GM21619 (cell line): ENCODE measurements at regions not wholly inside any gene's neighbourhood (a gene's known extent, or its start where the extent isn't known, plus 50 kb on each side); places are given as distances from the start of the nearest gene placed in this dataset.

Experiments used
- ATAC-seq: cut with Tn5 transposase; IDR thresholded peaks from one replicate; pipeline ENCODE4 v1.9.1; 2021; ENCODE audit not compliant: unreplicated experiment

DNA sequence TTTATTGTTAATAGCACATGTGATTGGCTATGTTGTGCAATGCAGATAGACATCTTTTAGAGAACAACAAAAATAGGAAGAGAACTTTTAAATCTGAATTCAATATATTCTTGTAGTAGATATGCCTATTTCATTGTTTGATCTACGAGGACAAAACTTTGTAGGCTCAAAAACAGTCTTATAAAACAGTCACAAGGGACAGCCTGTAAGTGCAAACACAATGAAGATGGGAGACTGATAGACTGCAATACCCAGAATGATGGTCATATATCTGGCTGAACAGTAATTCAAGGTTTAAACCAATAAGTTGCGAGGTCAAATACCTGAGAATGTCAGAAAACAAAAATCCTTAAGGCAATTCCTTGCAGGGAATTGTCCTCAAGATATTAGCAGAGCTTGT, 1342.9 kb upstream of the ADGRB3 start:
- ATAC-seq, result no peak

- no peak for ATAC-seq
These were observed 1347.5 kb upstream of the ADGRB3 start for GRCh38 chr6:67287566-67287965.

DNA sequence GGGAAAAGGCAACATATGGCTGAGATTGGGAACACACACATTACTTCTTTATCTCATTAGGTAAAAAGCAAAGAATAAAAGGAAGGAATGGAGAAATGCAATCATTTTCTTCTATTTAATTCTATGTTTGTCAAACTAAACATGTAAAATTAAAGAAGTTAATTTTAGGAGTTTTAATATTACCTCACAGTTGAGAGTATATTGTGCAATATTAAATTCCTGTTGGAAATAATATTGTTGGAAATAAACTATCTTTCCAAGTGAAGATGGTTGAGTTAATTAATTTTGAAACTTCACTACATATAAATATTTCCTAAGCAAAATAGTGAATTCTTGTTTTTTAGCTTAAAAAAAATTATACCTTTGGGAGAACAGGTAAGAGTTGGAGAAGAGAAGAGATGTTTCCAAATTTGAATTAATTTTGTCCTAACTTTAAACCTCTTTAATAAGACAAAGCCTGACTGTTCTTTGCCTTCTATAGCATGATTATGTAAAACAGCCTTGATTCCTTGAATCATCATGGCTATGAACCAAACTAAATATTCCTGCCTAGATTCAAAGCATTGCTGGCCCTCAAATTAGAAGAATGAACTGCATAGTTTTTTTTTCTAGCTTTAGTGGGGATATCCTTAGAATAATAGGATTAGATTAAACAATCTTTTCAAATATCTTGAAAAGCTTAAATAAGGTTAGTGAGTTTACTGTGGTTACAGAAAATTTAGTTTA, 1349.1 kb upstream of the ADGRB3 start:
- no peak for ATAC-seq

DNA sequence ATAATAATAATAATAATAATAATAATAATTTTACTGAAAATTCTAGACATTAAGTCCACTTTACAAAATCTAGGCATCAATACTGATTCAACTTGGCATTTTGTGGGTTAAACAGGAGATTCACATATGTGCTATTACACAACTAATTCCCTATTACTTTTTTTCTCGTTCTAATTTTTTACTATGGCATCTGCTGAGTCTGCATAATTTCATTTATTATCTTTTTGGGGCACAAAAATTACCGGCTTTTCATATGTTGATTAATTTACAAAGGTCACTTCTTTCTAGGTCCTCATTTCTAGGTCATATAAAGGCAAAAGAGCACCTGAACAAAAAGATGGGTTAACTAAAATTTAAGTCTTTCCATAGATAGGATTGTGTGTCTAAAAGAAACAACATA, 1357.8 kb upstream of the ADGRB3 start:
- no peak for ATAC-seq

GRCh38 chr6:67265996-67266921, 1368.8 kb upstream of the ADGRB3 start:
- no peak for ATAC-seq

- ATAC-seq, result no peak
These were observed 1382.4 kb upstream of the ADGRB3 start for GRCh38 chr6:67252663-67253062.

DNA sequence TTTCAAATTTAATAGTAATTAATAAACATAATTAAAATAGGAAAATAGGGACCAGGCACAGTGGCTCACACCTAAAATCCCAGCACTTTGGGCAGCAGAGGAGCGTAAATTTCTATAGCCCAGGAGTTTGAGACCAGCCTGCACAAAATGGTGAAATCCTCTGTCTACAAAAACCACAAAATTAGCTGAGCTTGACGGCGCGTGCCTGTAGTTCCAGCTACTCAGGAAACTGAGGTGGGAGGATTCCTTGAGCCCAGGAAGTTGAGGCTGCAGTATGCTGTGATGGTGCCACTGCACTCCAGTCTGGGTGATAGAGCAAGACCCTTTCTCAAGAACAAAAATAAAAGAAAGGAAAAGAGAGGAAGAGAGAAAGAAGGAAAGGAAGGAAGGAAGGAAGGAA, 1387.0 kb upstream of the ADGRB3 start:
- no peak for ATAC-seq

DNA sequence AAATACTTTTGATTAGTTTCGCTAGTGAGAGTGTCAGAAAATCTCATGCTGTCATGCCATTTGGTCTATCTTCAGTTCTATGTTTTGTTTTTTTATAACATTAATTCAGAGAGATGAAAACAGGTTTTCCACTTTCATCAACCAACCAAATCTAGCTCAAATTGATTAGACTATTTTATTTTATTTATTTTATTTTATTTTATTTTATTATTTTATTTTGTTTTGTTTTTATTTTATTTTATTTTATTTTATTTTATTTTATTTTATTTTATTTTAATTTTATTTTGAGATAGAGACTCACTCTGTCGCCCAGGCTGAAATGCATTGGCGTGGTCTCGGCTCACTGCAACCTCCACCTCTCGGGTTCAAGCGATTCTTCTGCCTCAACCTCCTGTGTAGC, 1391.0 kb upstream of the ADGRB3 start:
- ATAC-seq, result no peak

- no peak for ATAC-seq
These were observed 1397.8 kb upstream of the ADGRB3 start for GRCh38 chr6:67237277-67237676.

GRCh38 chr6:67231092-67231491, 1404.0 kb upstream of the ADGRB3 start:
- no peak for ATAC-seq

GRCh38 chr6:67224989-67225388, 1410.1 kb upstream of the ADGRB3 start:
- no peak for ATAC-seq

DNA sequence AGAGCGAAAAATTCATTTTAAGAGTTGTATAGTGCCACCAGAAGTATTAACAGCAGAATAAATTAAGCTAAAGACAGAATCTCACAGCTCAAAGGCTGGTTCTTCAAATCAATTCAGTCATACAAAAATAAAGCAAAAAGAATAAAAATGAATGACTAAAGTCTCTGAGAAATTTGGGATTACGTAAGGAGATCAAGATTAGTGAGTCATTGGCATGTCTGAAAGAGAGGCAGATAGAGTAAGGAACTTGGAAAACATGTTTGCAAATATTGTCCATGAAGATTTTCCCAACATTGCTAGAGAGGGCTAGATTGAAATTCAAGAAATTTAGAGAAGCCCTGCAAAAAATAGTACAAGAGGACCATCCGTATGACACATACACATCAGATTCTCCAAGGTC, 1413.9 kb upstream of the ADGRB3 start:
- no peak for ATAC-seq

- no peak for ATAC-seq
These were observed 1415.7 kb upstream of the ADGRB3 start for GRCh38 chr6:67219346-67219745.

GRCh38 chr6:67212584-67212983, 1422.5 kb upstream of the ADGRB3 start:
- no peak for ATAC-seq

DNA sequence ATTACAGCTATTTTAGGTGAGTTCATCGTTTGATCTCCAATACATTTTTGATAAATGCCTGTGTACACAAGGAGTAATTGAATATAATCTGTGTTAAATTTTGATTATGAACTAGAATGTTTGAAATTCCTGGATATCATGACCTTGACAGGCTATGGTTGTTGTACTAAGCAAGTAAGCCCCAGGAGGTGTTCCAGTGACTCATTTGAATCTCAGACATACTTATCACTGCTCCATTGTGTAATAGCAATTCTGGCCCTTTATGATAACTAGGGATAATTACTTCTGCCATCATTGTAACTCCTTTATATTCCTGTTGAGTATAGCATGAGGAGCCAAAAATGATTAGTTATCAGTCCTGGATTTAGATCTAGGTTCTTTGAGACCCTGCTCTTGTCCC, 1424.6 kb upstream of the ADGRB3 start:
- no peak for ATAC-seq

DNA sequence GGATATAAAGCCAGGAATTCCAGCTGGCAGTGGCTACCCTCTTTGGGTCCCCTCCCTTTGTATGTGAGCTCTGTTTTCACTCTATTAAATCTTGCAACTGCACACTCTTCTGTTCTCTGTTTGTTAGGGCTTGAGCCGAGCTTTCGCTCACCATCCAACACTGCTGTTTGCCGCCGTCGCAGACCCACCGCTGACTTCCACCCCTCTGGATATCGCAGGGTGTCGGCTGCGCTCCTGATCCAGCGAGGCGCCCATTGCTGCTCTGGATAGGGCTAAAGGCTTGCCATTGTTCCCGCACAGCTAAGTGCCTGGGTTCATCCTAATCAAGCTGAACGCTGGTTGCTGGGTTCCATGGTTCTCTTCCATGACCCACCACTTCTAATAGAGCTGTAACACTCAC, 1433.5 kb upstream of the ADGRB3 start:
- no peak for ATAC-seq

DNA sequence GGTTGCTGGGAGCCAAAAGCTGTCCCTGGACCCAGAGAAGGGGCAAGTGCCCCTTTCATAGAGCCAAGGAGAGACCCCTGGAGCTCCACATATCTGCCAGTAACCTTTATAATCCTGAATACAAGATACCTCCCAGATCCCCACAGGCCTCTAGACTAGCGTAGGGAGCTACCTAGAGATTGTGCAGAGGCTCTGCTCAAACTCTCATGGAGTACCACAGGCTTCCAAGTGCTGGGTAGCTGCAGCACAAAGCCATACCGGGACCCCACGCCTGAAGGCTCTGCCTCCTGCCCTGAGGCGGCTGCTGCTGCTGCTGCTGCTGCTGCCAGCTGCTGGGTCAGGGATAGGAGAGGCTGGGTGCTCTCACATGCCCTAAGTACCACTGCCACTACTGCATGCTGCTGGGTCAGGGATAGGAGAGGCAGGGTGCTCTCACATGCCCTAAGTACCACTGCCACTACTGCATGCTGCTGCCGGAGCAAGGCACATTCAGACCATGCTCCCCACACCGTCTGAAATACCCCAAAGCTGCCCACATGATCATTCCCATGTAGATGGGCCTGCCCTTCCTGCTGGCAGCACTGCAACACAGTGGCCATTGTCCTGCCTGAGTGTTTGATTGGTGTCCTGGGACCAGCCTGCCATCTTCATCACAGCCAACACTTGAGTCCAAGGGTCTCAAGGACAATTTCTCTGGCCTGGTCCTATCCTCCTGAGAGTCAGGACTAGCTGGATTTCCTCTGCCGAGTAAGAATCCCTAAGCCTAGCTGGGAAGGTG, 1434.3 kb upstream of the ADGRB3 start:
- ATAC-seq, result no peak

GRCh38 chr6:67199425-67199824, 1435.7 kb upstream of the ADGRB3 start:
- ATAC-seq, result no peak

DNA sequence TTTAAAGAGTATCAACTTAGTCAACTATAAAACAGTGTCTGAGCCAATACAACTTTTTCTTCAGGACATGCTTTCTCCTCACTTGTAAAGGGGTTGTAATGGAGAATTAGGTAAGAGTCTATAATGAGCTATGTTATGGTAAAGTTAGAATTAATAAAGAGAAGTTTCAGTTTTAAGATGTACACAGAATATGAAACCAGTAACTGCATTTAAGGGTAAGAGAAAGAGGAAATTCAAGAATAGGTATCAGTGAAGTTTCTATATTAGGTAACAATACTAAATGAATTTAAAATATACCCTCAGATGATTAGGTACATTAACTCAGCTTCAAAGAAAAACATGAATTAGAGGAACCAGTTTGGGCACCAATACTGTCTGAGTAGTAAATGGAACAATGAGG, 1444.3 kb upstream of the ADGRB3 start:
- no peak for ATAC-seq

GRCh38 chr6:67184405-67184804, 1450.7 kb upstream of the ADGRB3 start:
- no peak for ATAC-seq

DNA sequence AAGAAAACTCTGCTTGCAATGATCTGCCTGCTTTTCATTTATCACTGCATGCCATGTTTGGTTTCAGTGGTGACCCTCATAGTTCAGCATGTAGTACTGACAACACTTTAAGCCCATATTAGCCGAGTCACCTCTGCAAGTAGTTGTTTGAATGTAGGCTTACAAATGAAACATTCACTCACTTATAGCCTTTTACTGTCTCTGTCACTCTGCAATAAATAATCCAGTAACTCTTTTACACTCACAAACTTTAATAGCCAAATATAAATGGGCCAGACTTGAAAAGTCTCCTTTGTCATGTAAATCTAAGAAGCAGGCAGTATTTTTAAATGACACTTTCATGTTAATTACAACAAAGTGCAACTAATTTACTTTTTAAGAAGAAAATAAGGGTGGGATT, 1460.0 kb upstream of the ADGRB3 start:
- ATAC-seq, result no peak

DNA sequence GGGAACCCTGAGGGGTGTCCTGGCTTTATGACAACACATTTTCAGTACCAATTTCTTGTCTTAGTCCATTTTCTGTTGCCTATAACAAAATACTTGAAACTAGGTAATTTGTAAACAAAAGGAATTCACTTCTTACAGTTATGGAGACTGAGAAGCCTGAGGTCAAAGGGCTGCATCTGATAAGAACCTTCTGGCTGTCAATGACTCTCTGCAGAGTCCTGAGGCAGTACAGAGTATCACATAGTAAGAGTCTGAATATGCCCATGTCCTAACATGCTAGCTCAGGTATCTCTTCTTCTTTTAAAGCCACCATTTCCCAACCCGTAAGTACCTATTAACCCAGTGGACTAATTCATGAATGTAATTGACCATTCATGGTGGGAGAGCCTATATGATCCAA, 1458.6 kb upstream of the EYS start:
- ATAC-seq, result no peak
